ENCODE measurements at regions not wholly inside any gene's neighbourhood (a gene's known extent, or its start where the extent isn't known, plus 50 kb on each side); places are given as distances from the start of the nearest gene placed in this dataset.
"Not testable (repeated sequence)": the region's sequence is repeated elsewhere in the genome, so short reads cannot be mapped to it uniquely, and the experiment has no call there.

GRCh38 chr5:74461251-74461650, 179.3 kb downstream of the ENC1 start:
- no peak for DNase-seq (ENCODE audit: low read depth)

DNA sequence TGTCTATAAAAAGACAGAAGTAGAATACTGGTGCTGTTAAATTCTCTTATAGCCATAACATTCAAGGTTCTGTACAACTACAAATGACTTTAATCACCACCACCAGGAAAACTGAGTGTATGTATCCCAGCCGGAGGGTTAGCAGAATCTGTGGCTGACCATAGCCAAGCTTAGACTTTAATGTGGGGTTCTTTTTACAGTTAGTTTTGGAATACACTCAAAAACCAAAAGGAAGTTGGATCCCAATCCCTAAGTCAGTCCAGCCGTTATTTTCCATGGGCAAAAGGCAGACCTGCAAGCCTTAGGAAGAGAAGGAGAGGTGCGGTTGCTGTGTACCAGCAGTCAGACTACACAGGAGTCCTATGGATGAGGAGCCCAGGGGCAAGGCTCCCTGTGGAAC, 179.8 kb downstream of the ENC1 start:
- no peak for DNase-seq (ENCODE audit: low read depth)

DNA sequence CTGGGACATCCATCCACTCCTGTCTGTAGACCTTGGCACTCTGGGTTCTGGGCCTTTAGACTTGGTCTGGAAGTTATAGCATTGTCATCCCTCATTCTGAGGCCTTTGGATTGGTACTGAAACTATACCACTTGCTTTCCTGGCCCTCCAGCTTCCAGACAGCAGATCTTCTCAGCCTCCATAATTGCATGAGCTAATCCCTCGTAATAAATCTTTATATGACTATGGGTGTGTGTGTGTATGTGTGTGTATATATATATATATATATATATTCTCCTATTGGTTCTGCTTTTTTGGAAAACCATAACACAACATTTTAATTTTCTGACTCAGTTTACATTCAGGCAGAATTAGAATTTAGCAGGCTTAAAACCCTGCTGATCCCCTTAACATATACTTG, 180.5 kb downstream of the ENC1 start:
- no peak for DNase-seq (ENCODE audit: low read depth)

DNA sequence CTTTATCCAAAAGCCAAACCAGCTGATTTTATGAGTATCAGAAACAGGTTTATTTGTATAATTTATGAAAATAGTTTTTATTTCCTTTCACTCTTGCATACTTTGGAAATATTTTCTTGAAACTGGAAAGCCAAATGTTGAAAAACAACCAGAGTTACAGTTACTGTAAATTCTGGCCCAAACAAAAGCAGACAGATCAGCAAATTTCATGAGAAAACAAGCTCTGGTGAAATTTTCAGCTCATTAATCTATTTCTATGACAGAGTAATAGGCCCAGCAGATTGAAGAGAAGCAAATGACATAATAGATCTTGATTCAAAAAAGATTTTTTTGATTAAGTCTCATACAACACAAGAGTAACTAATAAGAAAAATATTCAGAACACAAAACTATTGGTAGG, 182.7 kb downstream of the ENC1 start:
- no peak for DNase-seq (ENCODE audit: low read depth)

DNA sequence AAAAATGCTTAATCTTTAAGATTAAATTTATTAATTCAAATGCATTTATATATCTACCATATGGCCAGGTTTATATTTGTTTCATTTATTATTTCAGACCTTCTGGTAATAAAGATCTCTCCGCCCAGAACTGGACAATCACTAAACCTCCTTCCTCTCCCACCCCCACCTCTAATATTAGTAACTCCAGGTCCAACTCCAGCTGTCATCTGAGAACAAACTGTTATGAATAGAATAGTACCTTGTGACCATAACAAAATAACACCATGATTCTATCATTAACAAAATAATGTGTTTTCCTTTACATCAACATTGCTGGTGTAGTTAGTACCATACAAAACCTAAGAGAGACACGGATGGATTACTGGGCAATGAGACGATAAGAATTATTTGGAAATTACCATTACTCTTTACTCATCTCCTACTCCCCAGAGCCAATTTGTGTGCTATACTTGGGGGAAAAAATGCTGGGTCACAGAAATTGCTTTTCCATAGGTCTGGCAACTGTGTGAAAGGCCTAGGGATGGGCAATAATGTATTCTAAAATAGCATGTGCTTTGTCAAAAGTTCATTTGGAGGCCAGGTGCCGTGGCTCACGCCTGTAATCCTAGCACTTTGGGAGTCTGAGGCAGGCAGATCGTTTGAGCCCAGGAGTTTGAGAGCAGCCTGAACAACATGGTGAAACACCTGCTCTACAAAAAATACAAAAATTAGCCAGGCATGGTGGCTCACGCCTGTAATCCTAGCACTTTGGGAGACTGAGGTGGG, 186.1 kb downstream of the ENC1 start:
- no peak for DNase-seq (ENCODE audit: low read depth)

DNA sequence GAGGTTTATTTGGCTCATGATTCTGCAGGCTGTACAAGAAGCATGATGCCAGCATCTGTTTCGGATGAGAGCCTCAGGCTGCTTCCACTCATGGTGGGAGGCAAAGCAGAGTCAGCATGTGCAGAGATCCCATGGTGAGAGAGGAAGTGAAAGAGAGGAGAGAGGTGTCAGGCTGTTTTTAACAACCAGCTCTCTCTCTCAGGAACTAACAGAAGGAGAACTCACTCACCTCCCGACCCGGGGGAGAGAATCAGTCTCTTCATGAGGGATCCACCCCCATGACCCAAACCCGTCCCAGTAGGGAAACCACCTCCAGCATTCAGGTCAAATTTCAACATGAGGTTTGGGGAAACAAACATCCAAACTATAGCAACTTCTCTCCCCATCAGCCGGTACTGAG, 187.7 kb downstream of the ENC1 start:
- no peak for DNase-seq (ENCODE audit: low read depth)

DNA sequence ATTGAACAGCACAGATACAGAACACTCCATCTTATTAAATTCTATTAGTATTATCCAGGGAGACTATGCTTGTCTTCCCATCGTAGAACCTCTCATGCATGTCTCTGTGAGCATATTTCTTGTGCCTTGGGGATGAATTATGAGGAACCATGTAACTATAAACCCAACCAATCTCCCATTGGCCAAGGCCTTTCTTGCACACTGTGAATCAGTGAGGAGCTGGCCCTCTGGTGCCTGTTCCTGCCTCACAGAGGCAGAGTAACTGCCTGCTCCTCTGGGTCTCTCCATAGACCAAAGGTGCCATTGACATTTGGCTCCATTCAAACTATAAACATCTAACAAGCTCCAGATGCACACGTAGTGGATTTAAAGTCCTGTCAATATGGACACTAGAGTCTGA, 190.4 kb downstream of the ENC1 start:
- DNase-seq (ENCODE audit: low read depth), result no peak

DNA sequence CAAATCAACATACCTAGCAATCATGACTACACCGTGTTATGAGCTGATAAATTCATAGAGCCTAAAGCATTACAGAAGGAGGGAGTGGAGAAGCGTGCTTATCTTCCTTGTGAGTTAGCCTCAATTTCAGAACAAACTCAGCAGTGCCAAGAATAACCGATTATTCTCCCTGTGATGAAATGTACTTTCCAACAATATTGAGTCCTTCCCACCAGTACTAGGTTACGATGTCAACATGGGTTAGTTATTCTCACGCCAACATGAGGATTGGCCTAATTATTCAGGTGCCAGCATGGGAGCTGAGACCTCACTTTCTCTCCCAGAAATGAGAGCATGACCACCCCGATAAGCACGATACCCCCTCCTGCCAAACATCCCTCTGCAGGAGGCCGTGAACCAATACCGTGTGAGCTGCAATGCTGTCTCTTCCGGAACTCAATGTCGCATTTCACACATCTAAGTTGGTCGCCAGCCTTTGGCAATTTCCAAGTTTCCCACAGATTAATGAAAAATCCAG, 193.7 kb downstream of the ENC1 start:
- DNase-seq (ENCODE audit: low read depth), result no peak

DNA sequence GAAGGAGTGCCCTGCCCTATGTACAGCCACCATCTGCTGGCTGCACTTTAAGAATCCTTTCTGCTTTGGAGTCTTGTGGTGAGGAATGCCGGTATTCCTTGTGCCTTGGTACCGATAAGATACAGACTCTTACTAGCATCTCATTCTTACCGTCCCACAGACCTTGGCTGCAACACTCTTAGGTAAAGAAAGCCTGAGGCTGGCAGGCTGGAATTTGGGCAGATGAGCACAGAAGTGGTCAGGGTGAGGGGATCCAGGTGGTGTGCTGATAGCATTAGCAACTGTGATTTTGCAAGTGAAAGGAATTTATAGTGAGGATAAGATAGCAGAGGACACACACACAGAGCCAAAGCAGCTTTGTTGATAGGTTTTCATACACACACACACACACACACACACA, 198.1 kb downstream of the ENC1 start:
- DNase-seq (ENCODE audit: low read depth), result no peak

DNA sequence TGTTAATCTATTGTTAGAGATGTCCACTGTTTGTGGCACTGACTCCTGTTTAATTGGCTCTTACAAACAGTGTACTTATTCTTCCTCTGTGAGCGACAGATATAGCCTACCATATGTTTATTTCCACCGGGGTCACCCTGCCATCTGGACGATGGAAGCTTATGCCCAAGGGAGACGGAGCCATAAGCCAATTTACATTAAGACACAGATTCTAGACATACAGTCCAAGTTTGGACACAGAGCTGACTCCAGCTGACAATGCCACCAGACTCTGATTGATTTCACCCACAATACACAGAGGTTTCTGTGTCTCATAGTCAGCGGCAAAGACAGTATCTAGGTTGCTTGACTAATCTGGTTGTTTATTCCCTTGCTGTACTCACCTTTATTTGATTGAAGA, 198.9 kb downstream of the ENC1 start:
- DNase-seq (ENCODE audit: low read depth), result no peak

DNA sequence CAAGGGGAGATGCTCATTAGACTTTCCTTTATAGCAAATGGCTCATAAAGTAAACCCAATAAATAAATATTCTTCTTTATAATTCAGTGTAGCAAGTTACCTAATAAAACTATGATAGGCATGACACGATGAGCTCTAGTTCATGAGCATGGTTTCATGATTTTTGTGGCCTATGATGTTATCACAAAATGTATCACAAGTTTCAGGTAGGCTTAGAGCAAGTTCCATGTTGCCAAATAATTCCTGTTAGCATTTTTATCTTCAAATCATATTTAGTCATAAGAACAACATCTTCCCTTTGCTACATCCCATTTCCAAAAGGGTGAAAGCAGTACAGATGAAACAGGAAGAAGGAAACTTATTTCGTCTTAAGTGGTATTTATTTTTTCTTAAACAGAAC, 200.2 kb downstream of the ENC1 start:
- no peak for DNase-seq (ENCODE audit: low read depth)

- not testable (repeated sequence) for DNase-seq (ENCODE audit: low read depth)
These were observed 202.7 kb downstream of the ENC1 start for GRCh38 chr5:74437870-74438269.

DNA sequence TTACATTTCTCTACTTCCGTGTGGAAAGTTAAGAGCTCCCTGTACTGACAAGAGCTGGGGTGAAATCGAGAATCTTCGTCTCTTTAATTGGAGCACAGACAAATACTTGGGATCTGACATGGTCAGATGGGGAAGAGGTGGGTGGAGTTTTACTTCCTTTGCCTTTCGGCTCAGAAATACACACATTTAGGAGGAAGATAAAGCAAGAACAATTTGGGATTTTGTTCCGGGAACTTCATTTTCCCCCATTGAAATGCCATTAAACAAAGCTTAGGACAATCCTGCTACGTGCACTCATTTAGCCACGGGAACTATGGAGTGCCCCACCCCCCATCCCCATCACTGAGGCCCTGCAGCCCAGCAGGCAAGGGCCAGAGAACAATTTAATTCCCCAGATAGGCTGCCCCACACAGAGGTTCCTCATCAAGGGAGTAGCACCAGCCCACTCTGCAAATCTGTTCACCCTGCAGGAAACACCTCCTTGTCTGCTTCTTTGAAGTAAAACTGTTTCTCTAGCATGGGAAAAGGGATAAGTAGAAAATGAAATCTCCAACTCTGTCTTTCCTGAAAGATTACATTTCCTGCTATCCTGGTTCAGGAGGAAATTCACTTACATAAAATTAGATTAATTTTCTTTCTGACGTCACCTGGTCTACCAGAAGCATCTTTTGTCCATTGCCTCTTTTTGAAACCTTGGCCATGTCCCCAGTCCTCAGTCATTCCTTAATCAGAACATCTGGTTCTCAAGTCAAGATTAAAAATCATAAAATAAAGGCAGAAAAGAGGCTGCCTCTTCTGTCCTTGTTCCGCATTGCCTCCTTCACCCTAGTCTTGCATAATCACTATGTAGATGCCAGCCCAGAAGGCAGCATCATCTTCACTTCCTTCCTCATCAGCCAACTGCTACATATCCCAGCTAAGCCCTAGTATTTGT, 206.4 kb downstream of the ENC1 start:
- no peak for DNase-seq (ENCODE audit: low read depth)

DNA sequence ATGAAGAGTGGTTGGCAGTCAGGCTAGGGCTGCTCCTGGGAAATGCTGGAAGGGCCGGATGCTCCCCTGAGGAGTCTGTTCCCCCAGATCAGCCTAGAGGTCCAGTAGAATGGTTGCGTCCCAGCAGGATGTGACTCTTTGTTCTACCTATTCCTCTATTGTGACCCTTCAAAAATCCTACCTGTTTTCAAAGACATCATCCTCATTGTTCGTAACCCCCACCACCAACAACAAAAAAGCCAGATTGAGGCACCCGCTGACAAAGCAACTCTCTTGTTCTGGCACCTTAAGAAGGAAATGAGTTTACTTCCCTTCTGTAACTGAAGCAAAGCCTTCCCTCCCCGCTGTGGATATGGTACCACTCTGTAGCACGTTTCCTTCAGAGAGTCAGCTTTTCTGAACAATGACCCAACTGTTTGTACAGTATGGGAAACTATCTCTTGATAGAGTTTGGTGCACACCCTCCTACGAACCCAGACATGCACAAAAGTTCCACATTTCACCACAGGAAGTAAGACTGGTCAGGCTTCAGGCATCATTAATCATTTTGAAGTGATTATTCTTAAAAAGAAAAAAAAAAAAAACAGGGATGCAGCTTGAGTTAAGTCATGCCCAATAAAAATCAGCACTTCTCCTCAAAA, 207.2 kb downstream of the ENC1 start:
- no peak for DNase-seq (ENCODE audit: low read depth)

GRCh38 chr5:74432721-74433120, 207.8 kb downstream of the ENC1 start:
- DNase-seq (ENCODE audit: low read depth), result no peak

- DNase-seq (ENCODE audit: low read depth), result no peak
These were observed 208.3 kb downstream of the ENC1 start for GRCh38 chr5:74432216-74432615.

DNA sequence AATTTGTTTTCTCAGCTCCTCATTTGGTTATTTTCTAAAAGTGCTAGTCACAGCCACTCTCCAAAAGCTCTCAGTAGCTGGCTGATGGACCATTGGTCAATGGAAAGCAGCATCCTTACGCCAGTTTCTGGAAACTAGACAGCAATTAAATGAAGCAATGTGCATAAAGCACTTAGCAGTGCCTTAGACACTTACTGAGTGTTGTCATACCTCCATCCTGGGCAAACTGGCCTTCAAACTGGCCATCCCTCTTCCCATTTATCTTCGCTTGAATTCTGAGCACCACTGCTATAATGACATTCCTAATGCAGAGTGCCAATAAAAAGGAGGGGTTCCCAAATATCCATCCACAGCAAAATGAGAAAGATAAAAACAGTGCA, 209.2 kb downstream of the ENC1 start:
- DNase-seq (ENCODE audit: low read depth), result no peak

- no peak for DNase-seq (ENCODE audit: low read depth)
These were observed 209.8 kb downstream of the ENC1 start for GRCh38 chr5:74430631-74431289.

DNA sequence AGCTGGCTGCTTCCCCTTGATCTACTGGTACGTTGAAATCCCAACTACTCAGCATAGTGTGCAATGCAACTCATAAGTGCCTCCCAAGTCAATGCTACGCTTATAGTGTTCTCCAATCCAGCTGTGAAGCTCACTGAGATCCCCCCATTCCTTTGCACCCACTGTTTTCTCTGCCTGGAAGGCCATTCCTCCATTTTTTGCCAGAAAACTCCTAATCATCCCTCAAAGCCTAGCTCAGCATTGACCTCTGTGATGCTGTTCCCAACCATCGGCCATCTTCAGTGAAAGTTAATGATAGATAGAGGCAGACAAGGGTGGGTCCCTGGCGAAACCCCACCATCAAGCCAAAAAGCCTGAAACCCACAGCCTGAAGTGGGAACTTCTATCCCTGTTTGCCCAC, 211.0 kb downstream of the ENC1 start:
- DNase-seq (ENCODE audit: low read depth), result no peak

GRCh38 chr5:74428876-74429275, 211.7 kb downstream of the ENC1 start:
- no peak for DNase-seq (ENCODE audit: low read depth)

DNA sequence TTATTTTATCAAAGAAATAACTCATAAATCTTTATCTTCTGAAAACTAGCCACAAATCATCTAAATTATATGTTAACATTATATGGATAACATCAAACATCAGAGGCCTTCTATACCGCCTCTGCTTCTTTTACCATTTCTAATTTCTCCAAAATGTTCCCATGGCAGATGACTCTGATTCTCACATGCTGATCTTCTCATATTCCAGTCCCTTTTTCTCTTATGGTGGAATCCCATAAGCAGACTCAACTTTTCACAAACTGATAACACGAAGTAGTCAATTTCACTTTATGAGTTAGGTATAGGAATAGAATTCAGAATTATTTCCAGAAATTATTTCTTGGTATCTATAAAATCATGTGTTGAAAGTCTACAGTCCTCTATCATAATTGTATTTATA, 212.3 kb downstream of the ENC1 start:
- no peak for DNase-seq (ENCODE audit: low read depth)

GRCh38 chr5:74426506-74426905, 214.0 kb downstream of the ENC1 start:
- DNase-seq (ENCODE audit: low read depth), result no peak
